Nephron (organoid): ENCODE measurements at regions not wholly inside any gene's neighbourhood (a gene's known extent, or its start where the extent isn't known, plus 50 kb on each side); places are given as distances from the start of the nearest gene placed in this dataset.

Source experiments
- H3K27ac Mint-ChIP-seq, 3 experiments: 2 replicates each; pipeline ENCODE4 v1.8.0; 2020; ENCODE audit warnings: mixed read lengths in 3 of 3, mild to moderate bottlenecking in 2 of 3, moderate library complexity in 1 of 3
- H3K27me3 Mint-ChIP-seq: 2 replicates; pipeline ENCODE4 v1.8.0; 2021; ENCODE audit warnings: low read depth, mild to moderate bottlenecking, moderate library complexity, mixed read lengths
- H3K36me3 Mint-ChIP-seq: 2 replicates; pipeline ENCODE4 v1.8.0; 2020; ENCODE audit warnings: low read depth, mixed read lengths
- H3K4me1 Mint-ChIP-seq: 2 replicates; pipeline ENCODE4 v1.8.0; 2020; ENCODE audit warnings: mixed read lengths
- H3K4me3 Mint-ChIP-seq, 3 experiments: 2 replicates each; pipeline ENCODE4 v1.8.0; 2020; ENCODE audit warnings: mild to moderate bottlenecking in 3 of 3, mixed read lengths in 3 of 3, moderate library complexity in 2 of 3
- H3K9me3 Mint-ChIP-seq: 2 replicates; pipeline ENCODE4 v1.8.0; 2020; ENCODE audit warnings: mixed read lengths
- CTCF ChIP-seq, 3 experiments: fragments of 200-600 bp; sonication (generic); IDR thresholded peaks; one replicate each; pipeline ENCODE4 v1.5.0; 2021; ENCODE audit warnings: antibody characterized with exemption in 3 of 3; ENCODE audit not compliant: unreplicated experiment in 3 of 3

- Mint-ChIP-seq H3K27ac (no peak overlapping the region), H3K9me3 (no peaks in the 10 kb centered on the region), H3K36me3 (no peaks in the 10 kb centered on the region), H3K27me3 (no peaks in the 10 kb centered on the region), H3K4me1 (no peaks in the 10 kb centered on the region), H3K4me3 (no peak overlapping the region)
- no peak for TF ChIP-seq CTCF (IDR thresholded peaks at IDR 0.05; ENCODE audit: unreplicated experiment in 3 of 3)
These were observed 565.8 kb downstream of the IGSF11 start for GRCh38 chr3:118468801-118469200.

GRCh38 chr3:118472586-118472985 is 562.1 kb downstream of the IGSF11 start:
- Mint-ChIP-seq H3K9me3 (no peaks in the 10 kb centered on the region), H3K4me3 (no peak overlapping the region), H3K4me1 (no peaks in the 10 kb centered on the region), H3K36me3 (no peaks in the 10 kb centered on the region), H3K27me3 (no peaks in the 10 kb centered on the region), H3K27ac (no peak overlapping the region)
- TF ChIP-seq CTCF (IDR thresholded peaks at IDR 0.05; ENCODE audit: unreplicated experiment in 3 of 3) = no peak

- H3K9me3 Mint-ChIP-seq = no peaks in the 10 kb centered on the region
- H3K4me3 Mint-ChIP-seq = no peak overlapping the region
- H3K36me3 Mint-ChIP-seq = no peaks in the 10 kb centered on the region
- H3K27me3 Mint-ChIP-seq = no peaks in the 10 kb centered on the region
- TF ChIP-seq CTCF (IDR thresholded peaks at IDR 0.05; ENCODE audit: unreplicated experiment in 3 of 3) = no peak
- no peak overlapping the region for H3K27ac Mint-ChIP-seq
- no peaks in the 10 kb centered on the region for H3K4me1 Mint-ChIP-seq
These were observed 561.3 kb downstream of the IGSF11 start for GRCh38 chr3:118473343-118473742.

GRCh38 chr3:118476885-118477618 is 557.6 kb downstream of the IGSF11 start:
- Mint-ChIP-seq H3K36me3 (no peaks in the 10 kb centered on the region), H3K9me3 (no peaks in the 10 kb centered on the region), H3K4me3 (no peak overlapping the region), H3K4me1 (no peaks in the 10 kb centered on the region), H3K27me3 (no peaks in the 10 kb centered on the region), H3K27ac (no peak overlapping the region)
- TF ChIP-seq CTCF (IDR thresholded peaks at IDR 0.05; ENCODE audit: unreplicated experiment in 3 of 3) = no peak

GRCh38 chr3:118477768-118478167 is 556.9 kb downstream of the IGSF11 start:
- Mint-ChIP-seq H3K27ac (no peak overlapping the region), H3K4me1 (no peaks in the 10 kb centered on the region), H3K9me3 (no peaks in the 10 kb centered on the region), H3K36me3 (no peaks in the 10 kb centered on the region), H3K4me3 (no peak overlapping the region), H3K27me3 (no peaks in the 10 kb centered on the region)
- no peak for TF ChIP-seq CTCF (IDR thresholded peaks at IDR 0.05; ENCODE audit: unreplicated experiment in 3 of 3)

GRCh38 chr3:118478706-118479276 is 555.9 kb downstream of the IGSF11 start:
- Mint-ChIP-seq H3K4me3 (no peak overlapping the region), H3K27ac (no peak overlapping the region), H3K27me3 (no peaks in the 10 kb centered on the region), H3K9me3 (no peaks in the 10 kb centered on the region), H3K4me1 (no peaks in the 10 kb centered on the region), H3K36me3 (no peaks in the 10 kb centered on the region)
- no peak for TF ChIP-seq CTCF (IDR thresholded peaks at IDR 0.05; ENCODE audit: unreplicated experiment in 3 of 3)
